A673 (cell line): ENCODE measurements at regions not wholly inside any gene's neighbourhood (a gene's known extent, or its start where the extent isn't known, plus 50 kb on each side); places are given as distances from the start of the nearest gene placed in this dataset.

Experiments used
- EZH2 ChIP-seq: fragments of 200-600 bp; sonication (generic); IDR thresholded peaks from 2 replicates; pipeline ENCODE4 v1.6.1; 2017; ENCODE audit warnings: borderline replicate concordance, low read depth, mild to moderate bottlenecking, mixed read lengths, antibody characterized with exemption, low read length; ENCODE audit not compliant: poor library complexity, severe bottlenecking
- TF ChIP-seq, protein P1 (sequence below): fragments of 300-800, 200-600 bp; sonication (generic); conservative IDR thresholded peaks from 2 replicates; pipeline ENCODE4 v1.5.1; 2017; ENCODE audit warnings: low read depth, mild to moderate bottlenecking, antibody characterized with exemption, low read length, moderate library complexity, mixed read lengths

DNA sequence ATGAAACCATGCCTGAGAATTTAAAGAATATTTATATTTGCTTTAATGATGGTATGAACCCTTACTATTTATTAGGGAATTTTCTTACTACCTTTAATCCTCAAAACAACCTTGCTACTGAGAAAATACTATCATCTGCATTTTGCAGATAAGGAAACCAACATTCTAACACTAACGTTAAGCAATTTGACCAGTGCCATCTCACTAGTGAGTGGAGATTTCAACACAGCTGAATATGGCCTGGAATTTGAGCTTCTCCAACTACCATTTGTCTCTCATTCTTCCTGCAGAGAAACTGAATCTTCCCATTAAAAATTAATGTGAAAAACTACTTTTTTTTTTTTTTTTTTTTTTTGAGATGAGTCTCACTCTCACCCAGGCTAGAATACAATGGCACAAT lies 380.9 kb upstream of the SMIM31 start:
- TF ChIP-seq, protein P1, sequence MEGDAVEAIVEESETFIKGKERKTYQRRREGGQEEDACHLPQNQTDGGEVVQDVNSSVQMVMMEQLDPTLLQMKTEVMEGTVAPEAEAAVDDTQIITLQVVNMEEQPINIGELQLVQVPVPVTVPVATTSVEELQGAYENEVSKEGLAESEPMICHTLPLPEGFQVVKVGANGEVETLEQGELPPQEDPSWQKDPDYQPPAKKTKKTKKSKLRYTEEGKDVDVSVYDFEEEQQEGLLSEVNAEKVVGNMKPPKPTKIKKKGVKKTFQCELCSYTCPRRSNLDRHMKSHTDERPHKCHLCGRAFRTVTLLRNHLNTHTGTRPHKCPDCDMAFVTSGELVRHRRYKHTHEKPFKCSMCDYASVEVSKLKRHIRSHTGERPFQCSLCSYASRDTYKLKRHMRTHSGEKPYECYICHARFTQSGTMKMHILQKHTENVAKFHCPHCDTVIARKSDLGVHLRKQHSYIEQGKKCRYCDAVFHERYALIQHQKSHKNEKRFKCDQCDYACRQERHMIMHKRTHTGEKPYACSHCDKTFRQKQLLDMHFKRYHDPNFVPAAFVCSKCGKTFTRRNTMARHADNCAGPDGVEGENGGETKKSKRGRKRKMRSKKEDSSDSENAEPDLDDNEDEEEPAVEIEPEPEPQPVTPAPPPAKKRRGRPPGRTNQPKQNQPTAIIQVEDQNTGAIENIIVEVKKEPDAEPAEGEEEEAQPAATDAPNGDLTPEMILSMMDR: no peak
- TF ChIP-seq EZH2: no peak
